AG10803 (cell line): ENCODE measurements at regions not wholly inside any gene's neighbourhood (a gene's known extent, or its start where the extent isn't known, plus 50 kb on each side); places are given as distances from the start of the nearest gene placed in this dataset.
A peak's percentile ranks its signal among the peaks of the same experiment; 100 is the strongest.

Experiments used
- DNase-seq: peaks from one replicate; pipeline ENCODE4 v3.0.0; 2010; ENCODE audit warnings: low read depth
- H3K4me3 ChIP-seq: 2 replicates; pipeline ENCODE4 v1.5.1; 2011; ENCODE audit warnings: mild to moderate bottlenecking, low read length, control low read depth
- CTCF ChIP-seq: conservative IDR thresholded peaks from 2 replicates; pipeline ENCODE4 v1.5.1; 2011; ENCODE audit warnings: mild to moderate bottlenecking, low read length, control low read depth, inconsistent platforms

- no peak for TF ChIP-seq CTCF
- no peak for DNase-seq
- no peak overlapping the region for H3K4me3 ChIP-seq
These were observed 89.3 kb upstream of the AHI1 start for GRCh38 chr6:135586844-135587243.

GRCh38 chr6:135592276-135592675, 94.7 kb upstream of the AHI1 start:
- peak; percentile 7 for DNase-seq
- no peak overlapping the region for H3K4me3 ChIP-seq
- no peak for TF ChIP-seq CTCF

- no peak overlapping the region for H3K4me3 ChIP-seq
- DNase-seq: no peak
- TF ChIP-seq CTCF: no peak
These were observed 96.5 kb upstream of the AHI1 start for GRCh38 chr6:135594000-135594399.

GRCh38 chr6:135600086-135600702, 102.7 kb upstream of the AHI1 start:
- TF ChIP-seq CTCF: no peak
- no peak for DNase-seq
- H3K4me3 ChIP-seq: no peak overlapping the region

GRCh38 chr6:135600931-135601330, 103.4 kb upstream of the AHI1 start:
- no peak for TF ChIP-seq CTCF
- no peak for DNase-seq
- H3K4me3 ChIP-seq: no peak overlapping the region

- no peak for DNase-seq
- H3K4me3 ChIP-seq: no peak overlapping the region
- TF ChIP-seq CTCF: no peak
These were observed 104.3 kb upstream of the AHI1 start for GRCh38 chr6:135601857-135602256.

- H3K4me3 ChIP-seq: no peak overlapping the region
- no peak for TF ChIP-seq CTCF
- DNase-seq: no peak
These were observed 105.7 kb upstream of the AHI1 start for GRCh38 chr6:135603249-135603648.
